B cell (primary cell): ENCODE measurements at regions not wholly inside any gene's neighbourhood (a gene's known extent, or its start where the extent isn't known, plus 50 kb on each side); places are given as distances from the start of the nearest gene placed in this dataset.

Experiments used
- ATAC-seq: fragments of 200-7000 bp; cut with Tn5 transposase; one replicate; pipeline ENCODE4 v1.10.0; 2021; ENCODE audit warnings: low read depth, mild to moderate bottlenecking, moderate number of reproducible peaks, moderate library complexity
- CTCF ChIA-PET: fragments of 350-600 bp; sonication (Branson Sonifier 250); formaldehyde crosslinking; loops from one replicate; lab custom pipeline; 2021; ENCODE audit warnings: antibody characterized with exemption, inconsistent platforms; lab: Charles Lee
- POLR2A ChIA-PET: fragments of 350-600 bp; sonication (Branson Sonifier 250); formaldehyde crosslinking; loops from one replicate; lab custom pipeline; 2021; ENCODE audit warnings: antibody characterized with exemption; lab: Charles Lee
- DNase-seq: peaks from one replicate; pipeline ENCODE4 v3.0.0; 2013
- H2AFZ ChIP-seq: 2 replicates; pipeline ENCODE4 v1.6.1; 2012; ENCODE audit warnings: mild to moderate bottlenecking, low read depth, low read length; ENCODE audit not compliant: insufficient read depth, poor library complexity, severe bottlenecking
- H3K27ac ChIP-seq, 2 donors: 1 replicate in 1 of 2; 2 replicates in 1 of 2; pipeline ENCODE4 v1.5.1; 2012 to 2013; ENCODE audit warnings: low read length in 2 of 2, mild to moderate bottlenecking in 2 of 2, moderate library complexity in 1 of 2
- H3K27me3 ChIP-seq, 4 experiments: fragments of 200-600 bp in 1 of 4; sonication (generic) in 1 of 4; replicated peaks in 1 of 4; 1 replicate in 2 of 4; 2 replicates in 2 of 4; pipeline versions ENCODE4 v1.6.1 to v1.7.0; 2013 to 2016; ENCODE audit warnings: low read length in 3 of 4, mild to moderate bottlenecking in 2 of 4, mixed read lengths in 1 of 4, moderate library complexity in 1 of 4; ENCODE audit not compliant: insufficient read depth in 4 of 4, control insufficient read depth in 3 of 4; ENCODE audit errors: control extremely low read depth in 1 of 4
- H3K36me3 ChIP-seq, 2 experiments: replicated peaks in 1 of 2; 1 replicate in 1 of 2; 2 replicates in 1 of 2; pipeline versions ENCODE4 v1.6.1 to v1.7.1; 2013; ENCODE audit warnings: low read length in 1 of 2; ENCODE audit not compliant: insufficient read depth in 2 of 2, control insufficient read depth in 1 of 2; ENCODE audit errors: control extremely low read depth in 1 of 2, extremely low read depth in 1 of 2
- H3K4me1 ChIP-seq, 2 donors: fragments of 200-600 bp in 1 of 2; sonication (generic) in 1 of 2; 1 replicate in 1 of 2; 2 replicates in 1 of 2; pipeline versions ENCODE4 v1.5.1 to v1.6.1; 2013 to 2017; ENCODE audit warnings: low read length in 2 of 2; ENCODE audit not compliant: control insufficient read depth in 2 of 2, insufficient read depth in 2 of 2
- H3K4me2 ChIP-seq: replicated peaks from 2 replicates; pipeline ENCODE3; 2012; ENCODE audit warnings: mild to moderate bottlenecking, low read depth, low read length; ENCODE audit not compliant: poor library complexity, severe bottlenecking
- H3K4me3 ChIP-seq, 5 experiments: fragments of 200-600 bp in 1 of 5; sonication (generic) in 1 of 5; 1 replicate in 3 of 5; 2 replicates in 2 of 5; pipeline versions ENCODE4 v1.5.1 to v1.7.0; 2011 to 2016; ENCODE audit warnings: low read length in 4 of 5, mild to moderate bottlenecking in 4 of 5, low read depth in 2 of 5, control low read depth in 1 of 5, moderate library complexity in 1 of 5; ENCODE audit not compliant: insufficient read depth in 1 of 5; ENCODE audit errors: control extremely low read depth in 1 of 5, extremely low read depth in 1 of 5
- H3K79me2 ChIP-seq: fragments of 200-600 bp; sonication (generic); one replicate; pipeline ENCODE4 v1.6.0; 2016; ENCODE audit warnings: low read length; ENCODE audit not compliant: control insufficient read depth, insufficient read depth
- H3K9ac ChIP-seq: fragments of 200-600 bp; sonication (generic); 2 replicates; pipeline ENCODE4 v1.6.1; 2017; ENCODE audit warnings: mild to moderate bottlenecking, low read length, moderate library complexity
- H3K9me3 ChIP-seq, 3 donors: one replicate each; pipeline versions ENCODE4 v1.6.1 to v1.7.1; 2013; ENCODE audit warnings: low read length in 2 of 3; ENCODE audit not compliant: control insufficient read depth in 2 of 3, insufficient read depth in 1 of 3; ENCODE audit errors: control extremely low read depth in 1 of 3
- H4K20me1 ChIP-seq: 2 replicates; pipeline ENCODE4 v1.6.0; 2012; ENCODE audit warnings: mild to moderate bottlenecking, low read length; ENCODE audit not compliant: insufficient read depth, control insufficient read depth, poor library complexity, severe bottlenecking
- H3K27ac Mint-ChIP-seq: one replicate; pipeline ENCODE4 v1.8.0; 2021; ENCODE audit warnings: mixed read lengths
- H3K27me3 Mint-ChIP-seq: one replicate; pipeline ENCODE4 v1.8.0; 2021; ENCODE audit warnings: mixed read lengths
- H3K4me1 Mint-ChIP-seq: one replicate; pipeline ENCODE4 v1.8.0; 2021; ENCODE audit warnings: mixed read lengths
- H3K4me3 Mint-ChIP-seq: one replicate; pipeline ENCODE4 v1.8.0; 2021; ENCODE audit warnings: mixed read lengths
- H3K9me3 Mint-ChIP-seq: one replicate; pipeline ENCODE4 v1.8.0; 2022; ENCODE audit warnings: mixed read lengths; ENCODE audit not compliant: insufficient read depth
- CTCF ChIP-seq: fragments of 200-600 bp; IDR thresholded peaks from one replicate; pipeline ENCODE4 v1.8.0; 2022; ENCODE audit warnings: antibody characterized with exemption, mild to moderate bottlenecking
- EZH2 ChIP-seq: IDR thresholded peaks from 2 replicates; pipeline ENCODE4 v1.6.1; 2012; ENCODE audit warnings: borderline replicate concordance, low read depth, mild to moderate bottlenecking, moderate library complexity, low read length; ENCODE audit not compliant: insufficient read depth, poor library complexity, severe bottlenecking
- WGBS: methylation state at CpG from one replicate; pipeline ENCODE4 v1.1.5; 2013; ENCODE audit warnings: missing lambda C conversion rate; ENCODE audit not compliant: insufficient coverage; 5-methylcytosine and 5-hydroxymethylcytosine counted together
- intact Hi-C: fragments of 100-400 bp; cut with micrococcal nuclease; formaldehyde crosslinking; loops from one replicate; pipeline ENCODE4 v1.10.0; 2022

- no peak overlapping the region for H3K9ac ChIP-seq
- no peak overlapping the region for H3K4me3 ChIP-seq
- no peaks in the 10 kb centered on the region for H4K20me1 ChIP-seq
- H3K4me2 ChIP-seq, result no peak overlapping the region
- 88% methylated on average over 3 of the region's 7 CpGs for WGBS
- no peaks in the 10 kb centered on the region for H3K27me3 ChIP-seq
- Mint-ChIP-seq H3K27ac (no peak overlapping the region), H3K4me3 (no peak overlapping the region), H3K4me1 (no peaks in the 10 kb centered on the region), H3K27me3 (no peaks in the 10 kb centered on the region), H3K9me3 (no peaks in the 10 kb centered on the region)
- H2AFZ ChIP-seq, result no peak overlapping the region
- no peaks in the 10 kb centered on the region for H3K4me1 ChIP-seq
- intact Hi-C loops, result no loop called here
- no peaks in the 10 kb centered on the region for H3K36me3 ChIP-seq
- H3K79me2 ChIP-seq, result no peaks in the 10 kb centered on the region
- ChIA-PET CTCF (no interaction called here), POLR2A (no interaction called here)
- no peak for DNase-seq
- peaks cover 0 to 18% (median 0%) of the 10 kb centered on the region in 3 donors for H3K9me3 ChIP-seq
- H3K27ac ChIP-seq, result no peak overlapping the region
- TF ChIP-seq CTCF (no peak), EZH2 (no peak)
- no peak for ATAC-seq
Observed at GRCh38 chr19:28316464-28316863, 896.5 kb downstream of the UQCRFS1 start.

- Mint-ChIP-seq H3K4me3 (no peak overlapping the region), H3K27me3 (no peaks in the 10 kb centered on the region), H3K4me1 (no peaks in the 10 kb centered on the region), H3K27ac (no peak overlapping the region), H3K9me3 (no peaks in the 10 kb centered on the region)
- no peaks in the 10 kb centered on the region for H3K4me1 ChIP-seq
- H3K4me3 ChIP-seq, result no peak overlapping the region
- ATAC-seq (no peak), DNase-seq (no peak)
- 100% methylated on average over 3 of the region's 3 CpGs for WGBS
- TF ChIP-seq CTCF (no peak), EZH2 (no peak)
- no peaks in the 10 kb centered on the region for H3K27me3 ChIP-seq
- no peak overlapping the region for H3K4me2 ChIP-seq
- no peaks in the 10 kb centered on the region for H4K20me1 ChIP-seq
- H2AFZ ChIP-seq, result no peak overlapping the region
- ChIA-PET POLR2A (no interaction called here), CTCF (no interaction called here)
- H3K9ac ChIP-seq, result no peak overlapping the region
- intact Hi-C loops, result no loop called here
- H3K36me3 ChIP-seq, result no peaks in the 10 kb centered on the region
- peaks cover 0 to 18% (median 0%) of the 10 kb centered on the region in 3 donors for H3K9me3 ChIP-seq
- no peaks in the 10 kb centered on the region for H3K79me2 ChIP-seq
- no peak overlapping the region for H3K27ac ChIP-seq
Observed at GRCh38 chr19:28314756-28315155, 898.2 kb downstream of the UQCRFS1 start.
